Karpas-422 (cell line): ENCODE measurements at regions not wholly inside any gene's neighbourhood (a gene's known extent, or its start where the extent isn't known, plus 50 kb on each side); places are given as distances from the start of the nearest gene placed in this dataset.
"Not testable (repeated sequence)": the region's sequence is repeated elsewhere in the genome, so short reads cannot be mapped to it uniquely, and the experiment has no call there.

ENCODE experiments used
- DNase-seq: peaks from one replicate; pipeline ENCODE4 v3.0.0-alpha.2; 2015
- H2AFZ ChIP-seq: fragments of 200-600 bp; sonication (generic); 2 replicates; pipeline ENCODE4 v1.6.1; 2014; ENCODE audit warnings: antibody characterized with exemption, low read length, mixed read lengths
- H3K27ac ChIP-seq: fragments of 200-600 bp; sonication (generic); 2 replicates; pipeline ENCODE4 v1.5.1; 2014; ENCODE audit warnings: mild to moderate bottlenecking, low read length, moderate library complexity
- H3K27me3 ChIP-seq: fragments of 200-600 bp; sonication (generic); 2 replicates; pipeline ENCODE4 v1.6.1; 2014; ENCODE audit warnings: low read length, mixed read lengths
- H3K36me3 ChIP-seq: fragments of 200-600 bp; sonication (generic); 2 replicates; pipeline ENCODE4 v1.6.1; 2014; ENCODE audit warnings: low read length, mixed read lengths; ENCODE audit not compliant: insufficient read depth
- H3K4me1 ChIP-seq: fragments of 200-600 bp; sonication (generic); 2 replicates; pipeline ENCODE4 v1.6.1; 2014; ENCODE audit warnings: mild to moderate bottlenecking, low read length, mixed read lengths
- H3K4me2 ChIP-seq: fragments of 200-600 bp; sonication (generic); 2 replicates; pipeline ENCODE4 v1.6.1; 2014; ENCODE audit warnings: low read length, low read depth, mild to moderate bottlenecking; ENCODE audit not compliant: poor library complexity, severe bottlenecking
- H3K4me3 ChIP-seq: fragments of 200-600 bp; sonication (generic); 2 replicates; pipeline ENCODE4 v1.5.1; 2014; ENCODE audit warnings: mild to moderate bottlenecking, antibody characterized with exemption, low read length, mixed read lengths
- H3K79me2 ChIP-seq: fragments of 200-600 bp; sonication (generic); 2 replicates; pipeline ENCODE4 v1.6.1; 2014; ENCODE audit warnings: mild to moderate bottlenecking, low read length, mixed read lengths
- H3K9ac ChIP-seq: fragments of 200-600 bp; sonication (generic); 2 replicates; pipeline ENCODE4 v1.6.0; 2014; ENCODE audit warnings: low read length
- H3K9me2 ChIP-seq: fragments of 200-600 bp; sonication (generic), shearing (Covaris generic); replicated peaks from 2 replicates; pipeline ENCODE4 v1.6.0; 2014; ENCODE audit warnings: mild to moderate bottlenecking, low read length, moderate library complexity; ENCODE audit not compliant: insufficient read depth
- H3K9me3 ChIP-seq: fragments of 300-700, 200-600 bp; sonication (generic); 2 replicates; pipeline ENCODE4 v1.6.1; 2014; ENCODE audit warnings: low read length, mixed read lengths
- H4K20me1 ChIP-seq: fragments of 200-600 bp; sonication (generic); 2 replicates; pipeline ENCODE4 v1.6.1; 2014; ENCODE audit warnings: mild to moderate bottlenecking, antibody characterized with exemption, low read length, low read depth; ENCODE audit not compliant: insufficient read depth

- Histone ChIP-seq H3K4me2 (no peak overlapping the region), H4K20me1 (no peaks in the 10 kb centered on the region), H3K9me2 (no peaks in the 10 kb centered on the region), H3K4me1 (no peaks in the 10 kb centered on the region), H3K27ac (no peak overlapping the region), H3K79me2 (no peaks in the 10 kb centered on the region), H3K9ac (no peak overlapping the region), H3K9me3 (peaks cover 21% of the 10 kb centered on the region), H3K36me3 (no peaks in the 10 kb centered on the region), H3K4me3 (no peak overlapping the region), H3K27me3 (no peaks in the 10 kb centered on the region), H2AFZ (no peak overlapping the region)
- no peak for DNase-seq
Observed at GRCh38 chrX:25869761-25870160, 268.4 kb upstream of the MAGEB18 start.

DNA sequence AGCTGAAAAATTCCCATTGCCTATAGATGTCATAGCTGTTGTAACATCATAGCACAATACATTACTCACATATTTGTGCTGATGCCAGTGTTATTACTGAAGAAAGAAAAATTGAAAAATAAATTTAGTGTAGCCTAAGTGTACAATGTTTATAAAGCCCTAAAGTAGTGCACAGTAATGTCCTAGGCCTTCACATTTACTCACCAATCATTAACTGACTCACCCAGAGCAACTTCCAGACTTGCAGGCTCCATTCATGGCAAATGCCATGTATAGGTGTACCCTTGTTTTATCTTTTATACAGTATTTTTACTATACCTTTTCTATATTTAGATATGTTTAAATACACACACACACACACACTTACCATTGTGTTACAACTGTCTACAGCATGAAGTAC, 265.4 kb upstream of the MAGEB18 start:
- H3K36me3 ChIP-seq: no peaks in the 10 kb centered on the region
- no peaks in the 10 kb centered on the region for H4K20me1 ChIP-seq
- H3K4me1 ChIP-seq: no peaks in the 10 kb centered on the region
- no peak overlapping the region for H3K9ac ChIP-seq
- peaks cover 19% of the 10 kb centered on the region; the same call in 1 of the 2 replicates for H3K9me3 ChIP-seq
- H3K9me2 ChIP-seq: no peaks in the 10 kb centered on the region
- H3K79me2 ChIP-seq: no peaks in the 10 kb centered on the region
- H3K27me3 ChIP-seq: no peaks in the 10 kb centered on the region
- H3K4me2 ChIP-seq: no peak overlapping the region
- no peak overlapping the region for H3K4me3 ChIP-seq
- H3K27ac ChIP-seq: no peak overlapping the region
- no peak overlapping the region for H2AFZ ChIP-seq
- DNase-seq: no peak

DNA sequence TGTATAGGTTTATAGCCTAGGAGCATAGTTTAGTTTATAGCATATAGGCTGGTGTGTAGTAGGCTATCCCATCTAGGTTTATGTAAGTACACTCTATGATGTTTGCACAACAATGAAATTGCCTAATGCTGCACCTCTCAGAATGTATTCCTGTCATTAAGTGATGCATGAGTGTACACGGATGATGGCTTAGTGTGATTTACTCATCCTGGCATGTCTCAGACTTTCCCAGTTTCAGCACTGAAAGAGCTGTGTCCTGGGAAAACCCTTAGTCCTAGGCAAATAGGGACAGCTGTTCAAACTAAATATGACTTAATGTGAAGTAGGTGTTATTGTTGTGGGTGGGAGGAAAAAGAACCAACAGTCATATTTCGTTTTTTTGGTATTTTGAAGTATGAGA, 264.9 kb upstream of the MAGEB18 start:
- Histone ChIP-seq H3K9me3 (peaks cover 21% of the 10 kb centered on the region; the same call in 1 of the 2 replicates), H3K4me3 (no peak overlapping the region), H3K9ac (no peak overlapping the region), H3K4me1 (no peaks in the 10 kb centered on the region), H3K9me2 (no peaks in the 10 kb centered on the region), H4K20me1 (no peaks in the 10 kb centered on the region), H3K27ac (no peak overlapping the region), H2AFZ (no peak overlapping the region), H3K79me2 (no peaks in the 10 kb centered on the region), H3K4me2 (no peak overlapping the region), H3K36me3 (no peaks in the 10 kb centered on the region), H3K27me3 (no peaks in the 10 kb centered on the region)
- DNase-seq: no peak

GRCh38 chrX:25878806-25879205, 259.3 kb upstream of the MAGEB18 start:
- Histone ChIP-seq H3K4me1 (no peaks in the 10 kb centered on the region), H3K27ac (no peak overlapping the region), H3K36me3 (no peaks in the 10 kb centered on the region), H2AFZ (no peak overlapping the region), H3K4me3 (no peak overlapping the region), H4K20me1 (no peaks in the 10 kb centered on the region), H3K79me2 (no peaks in the 10 kb centered on the region), H3K4me2 (no peak overlapping the region), H3K27me3 (no peaks in the 10 kb centered on the region), H3K9me2 (no peaks in the 10 kb centered on the region), H3K9me3 (peaks cover 10% of the 10 kb centered on the region; the same call in 1 of the 2 replicates), H3K9ac (no peak overlapping the region)
- no peak for DNase-seq

- not testable (repeated sequence) for H3K4me2 ChIP-seq, H3K36me3 ChIP-seq, H3K27me3 ChIP-seq, H4K20me1 ChIP-seq, DNase-seq, H3K27ac ChIP-seq, H3K4me3 ChIP-seq, H3K9ac ChIP-seq, H3K9me3 ChIP-seq, H3K4me1 ChIP-seq, H3K9me2 ChIP-seq, H2AFZ ChIP-seq, H3K79me2 ChIP-seq
Observed at GRCh38 chrX:25882503-25882902, 255.6 kb upstream of the MAGEB18 start.

- H2AFZ ChIP-seq: no peak overlapping the region
- H3K4me1 ChIP-seq: no peaks in the 10 kb centered on the region
- H3K9me2 ChIP-seq: no peaks in the 10 kb centered on the region
- H3K27me3 ChIP-seq: no peaks in the 10 kb centered on the region
- no peaks in the 10 kb centered on the region for H4K20me1 ChIP-seq
- H3K36me3 ChIP-seq: no peaks in the 10 kb centered on the region
- H3K79me2 ChIP-seq: no peaks in the 10 kb centered on the region
- H3K4me2 ChIP-seq: no peak overlapping the region
- H3K4me3 ChIP-seq: no peak overlapping the region
- no peaks in the 10 kb centered on the region for H3K9me3 ChIP-seq
- H3K27ac ChIP-seq: no peak overlapping the region
- H3K9ac ChIP-seq: no peak overlapping the region
- DNase-seq: no peak
Observed at GRCh38 chrX:25897758-25898157, 240.4 kb upstream of the MAGEB18 start.

DNA sequence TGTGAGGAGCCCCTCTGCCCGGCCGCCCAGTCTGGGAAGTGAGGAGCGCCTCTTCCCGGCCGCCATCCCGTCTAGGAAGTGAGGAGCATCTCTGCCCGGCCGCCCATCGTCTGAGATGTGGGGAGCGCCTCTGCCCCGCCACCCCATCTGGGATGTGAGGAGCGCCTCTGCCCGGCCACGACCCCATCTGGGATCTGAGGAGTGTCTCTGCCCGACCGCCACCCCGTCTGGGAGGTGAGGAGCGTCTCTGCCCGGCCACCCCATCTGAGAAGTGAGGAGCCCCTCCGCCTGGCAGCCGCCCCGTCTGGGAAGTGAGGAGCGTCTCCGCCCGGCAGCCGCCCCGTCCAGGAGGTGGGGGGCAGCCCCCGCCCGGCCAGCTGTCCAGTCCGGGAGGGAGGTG, 232.4 kb upstream of the MAGEB18 start:
- H3K27me3 ChIP-seq: not testable (repeated sequence)

DNA sequence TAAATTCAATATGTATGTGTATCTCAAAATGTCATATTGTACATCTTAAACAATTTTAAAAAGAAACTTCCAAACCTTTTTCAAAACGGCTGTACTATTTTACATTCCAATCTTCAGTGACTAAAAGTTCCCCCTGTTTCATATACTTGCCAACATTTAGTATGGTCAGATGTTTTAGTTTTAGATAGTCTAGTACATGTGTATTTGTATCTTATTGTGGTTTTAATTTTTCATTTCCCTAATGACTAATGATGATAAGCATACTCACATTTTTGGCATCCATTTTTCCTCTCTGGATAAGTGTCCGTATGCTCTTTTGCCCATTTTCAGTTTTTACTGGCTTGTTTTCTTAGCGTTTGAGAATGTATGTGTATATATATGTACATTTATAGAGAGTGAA, 212.2 kb upstream of the MAGEB18 start:
- Histone ChIP-seq H2AFZ (no peak overlapping the region), H3K27ac (no peak overlapping the region), H3K9me2 (no peaks in the 10 kb centered on the region), H3K4me1 (no peaks in the 10 kb centered on the region), H3K4me3 (no peak overlapping the region), H4K20me1 (no peaks in the 10 kb centered on the region), H3K36me3 (no peaks in the 10 kb centered on the region), H3K27me3 (no peaks in the 10 kb centered on the region), H3K79me2 (no peaks in the 10 kb centered on the region), H3K9ac (no peak overlapping the region), H3K9me3 (peaks cover 11% of the 10 kb centered on the region; the same call in 1 of the 2 replicates), H3K4me2 (no peak overlapping the region)
- no peak for DNase-seq

More for the DNA sequence above, 232.4 kb upstream of the MAGEB18 start:
- H3K4me1 ChIP-seq, H3K79me2 ChIP-seq, H3K4me2 ChIP-seq, H3K36me3 ChIP-seq, H3K4me3 ChIP-seq, DNase-seq, H3K27ac ChIP-seq, H3K9ac ChIP-seq, H3K9me2 ChIP-seq, H2AFZ ChIP-seq, H4K20me1 ChIP-seq: not testable (repeated sequence)
- peaks cover 19% of the 10 kb centered on the region for H3K9me3 ChIP-seq

DNA sequence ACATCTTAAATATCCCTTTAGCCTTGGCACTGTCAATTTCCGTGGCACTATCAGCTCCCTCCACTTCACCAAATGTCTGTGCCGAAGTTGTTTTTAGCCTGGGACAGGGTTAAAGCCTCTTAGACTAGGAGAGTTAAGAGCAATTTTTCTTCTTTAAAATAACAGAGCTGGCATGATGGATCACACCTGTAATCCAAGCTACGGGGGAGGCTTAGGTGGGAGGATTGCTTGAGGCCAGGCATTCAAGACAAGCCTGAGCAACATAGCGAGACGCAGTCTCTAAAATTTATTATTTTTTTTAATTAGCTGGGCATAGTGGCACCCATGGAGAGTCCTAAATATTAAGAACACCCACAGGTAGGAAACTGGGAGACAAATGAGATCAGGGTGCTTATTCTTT, 209.8 kb upstream of the MAGEB18 start:
- Histone ChIP-seq H3K9me2 (no peaks in the 10 kb centered on the region), H3K27ac (no peak overlapping the region), H3K36me3 (no peaks in the 10 kb centered on the region), H3K79me2 (no peaks in the 10 kb centered on the region), H4K20me1 (no peaks in the 10 kb centered on the region), H3K4me1 (no peaks in the 10 kb centered on the region), H3K4me3 (no peak overlapping the region), H3K9me3 (peaks cover 24% of the 10 kb centered on the region), H3K4me2 (no peak overlapping the region), H2AFZ (no peak overlapping the region), H3K27me3 (no peaks in the 10 kb centered on the region), H3K9ac (no peak overlapping the region)
- DNase-seq: no peak
